AG09309 (cell line): ENCODE measurements at regions not wholly inside any gene's neighbourhood (a gene's known extent, or its start where the extent isn't known, plus 50 kb on each side); places are given as distances from the start of the nearest gene placed in this dataset.

Experiments
- DNase-seq: peaks from one replicate; pipeline ENCODE4 v3.0.0-alpha.2; 2010; ENCODE audit warnings: low read depth
- H3K4me3 ChIP-seq: 2 replicates; pipeline ENCODE4 v1.5.1; 2011; ENCODE audit warnings: mild to moderate bottlenecking, low read depth, low read length, moderate library complexity; ENCODE audit not compliant: control insufficient read depth
- TF ChIP-seq, protein P1 (sequence below): IDR thresholded peaks from 2 replicates; pipeline ENCODE4 v1.5.1; 2011; ENCODE audit warnings: mild to moderate bottlenecking, low read depth, low read length, inconsistent platforms; ENCODE audit not compliant: insufficient read depth, control insufficient read depth; ENCODE audit errors: missing control alignments

DNA sequence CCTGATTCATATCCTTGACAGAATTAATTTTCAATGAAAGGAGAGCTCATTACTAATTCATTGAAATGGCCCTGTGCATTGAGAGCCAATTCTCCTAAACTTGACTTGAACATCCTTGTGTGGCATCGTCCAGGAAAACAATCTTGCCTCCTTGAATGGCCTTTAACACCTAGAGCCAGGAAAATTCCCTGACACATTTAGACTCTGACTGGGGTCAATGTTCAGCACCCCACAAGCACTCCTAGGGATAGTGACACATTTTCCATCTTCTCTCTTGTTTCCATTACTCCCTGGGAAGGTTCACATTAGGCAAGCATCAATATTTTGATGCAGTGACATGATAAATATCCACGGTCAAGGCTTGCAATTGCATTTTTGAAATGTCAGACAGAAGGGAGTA lies 218.9 kb downstream of the LACC1 start:
- no peak for DNase-seq
- TF ChIP-seq, protein P1, sequence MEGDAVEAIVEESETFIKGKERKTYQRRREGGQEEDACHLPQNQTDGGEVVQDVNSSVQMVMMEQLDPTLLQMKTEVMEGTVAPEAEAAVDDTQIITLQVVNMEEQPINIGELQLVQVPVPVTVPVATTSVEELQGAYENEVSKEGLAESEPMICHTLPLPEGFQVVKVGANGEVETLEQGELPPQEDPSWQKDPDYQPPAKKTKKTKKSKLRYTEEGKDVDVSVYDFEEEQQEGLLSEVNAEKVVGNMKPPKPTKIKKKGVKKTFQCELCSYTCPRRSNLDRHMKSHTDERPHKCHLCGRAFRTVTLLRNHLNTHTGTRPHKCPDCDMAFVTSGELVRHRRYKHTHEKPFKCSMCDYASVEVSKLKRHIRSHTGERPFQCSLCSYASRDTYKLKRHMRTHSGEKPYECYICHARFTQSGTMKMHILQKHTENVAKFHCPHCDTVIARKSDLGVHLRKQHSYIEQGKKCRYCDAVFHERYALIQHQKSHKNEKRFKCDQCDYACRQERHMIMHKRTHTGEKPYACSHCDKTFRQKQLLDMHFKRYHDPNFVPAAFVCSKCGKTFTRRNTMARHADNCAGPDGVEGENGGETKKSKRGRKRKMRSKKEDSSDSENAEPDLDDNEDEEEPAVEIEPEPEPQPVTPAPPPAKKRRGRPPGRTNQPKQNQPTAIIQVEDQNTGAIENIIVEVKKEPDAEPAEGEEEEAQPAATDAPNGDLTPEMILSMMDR: no peak
- H3K4me3 ChIP-seq: no peak overlapping the region

DNA sequence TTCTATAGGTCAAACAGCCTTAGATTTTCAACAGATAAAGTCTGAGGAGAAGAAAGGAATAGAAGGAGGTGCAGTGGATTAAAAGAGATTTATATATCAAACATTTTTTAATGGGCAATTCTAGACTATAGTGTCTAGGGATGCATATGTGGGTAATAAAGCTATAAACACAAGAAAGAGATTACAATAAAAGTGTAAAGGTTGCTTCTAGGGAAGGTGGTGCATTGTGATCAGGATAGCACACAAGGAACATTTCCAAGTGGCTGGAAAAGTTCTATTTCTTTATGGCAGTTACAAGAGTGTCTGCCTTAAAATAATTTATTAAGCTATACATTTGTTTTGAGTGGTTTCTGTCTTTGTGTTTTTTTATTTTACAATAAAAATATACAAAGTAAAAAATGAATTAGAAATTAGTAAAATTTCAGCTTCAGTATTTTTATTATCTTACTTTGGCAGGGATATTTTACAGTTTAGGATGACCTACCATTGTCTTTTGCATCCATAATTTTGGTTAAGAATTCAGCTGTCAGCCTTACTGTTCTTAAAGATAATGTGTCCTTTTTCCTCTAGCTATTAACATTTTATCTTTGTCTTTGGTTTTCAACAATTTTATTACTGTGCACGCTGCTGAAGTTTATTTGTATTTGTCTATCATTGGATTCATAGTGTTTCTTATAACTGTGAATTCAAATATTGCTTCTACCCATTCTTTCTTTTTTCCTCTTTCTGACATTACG lies 221.8 kb downstream of the LACC1 start:
- H3K4me3 ChIP-seq: no peak overlapping the region
- TF ChIP-seq, protein P1: no peak
- no peak for DNase-seq

DNA sequence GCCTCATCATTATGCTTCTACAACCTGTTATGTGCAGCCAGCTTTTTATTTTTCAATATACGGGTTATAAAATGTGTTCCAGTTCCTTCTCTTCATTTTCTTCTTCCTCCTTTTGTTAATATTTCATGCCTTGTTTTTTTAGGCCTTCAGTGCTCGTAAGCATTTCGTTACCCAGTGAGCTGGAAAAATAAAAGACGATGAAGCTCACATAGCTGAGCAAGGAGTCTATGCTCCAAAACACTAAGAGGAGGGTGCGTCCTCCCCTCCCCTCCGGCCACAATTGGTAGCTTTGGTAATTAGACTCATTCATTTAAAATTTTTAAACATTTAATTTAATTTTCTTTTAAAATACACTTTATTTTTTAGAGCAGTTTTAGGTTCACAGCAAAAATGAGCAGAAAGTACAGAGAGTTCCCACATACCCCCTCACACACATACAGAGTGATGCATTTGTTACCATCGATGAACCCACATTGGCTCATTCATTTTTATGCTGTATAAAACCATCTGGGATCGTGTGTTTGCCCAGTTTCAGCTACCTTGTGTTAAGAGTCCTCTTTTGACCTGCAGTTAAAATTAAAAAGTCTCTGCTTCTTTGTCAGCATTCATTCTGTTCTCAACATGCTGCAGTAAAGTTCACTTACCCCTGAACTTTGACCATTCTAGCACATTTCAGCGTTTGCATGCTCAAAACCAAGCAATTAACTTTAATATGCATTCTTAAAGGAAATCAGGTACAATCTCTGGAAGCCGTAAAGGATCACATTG lies 223.9 kb downstream of the LACC1 start:
- DNase-seq: no peak
- no peak overlapping the region for H3K4me3 ChIP-seq

DNA sequence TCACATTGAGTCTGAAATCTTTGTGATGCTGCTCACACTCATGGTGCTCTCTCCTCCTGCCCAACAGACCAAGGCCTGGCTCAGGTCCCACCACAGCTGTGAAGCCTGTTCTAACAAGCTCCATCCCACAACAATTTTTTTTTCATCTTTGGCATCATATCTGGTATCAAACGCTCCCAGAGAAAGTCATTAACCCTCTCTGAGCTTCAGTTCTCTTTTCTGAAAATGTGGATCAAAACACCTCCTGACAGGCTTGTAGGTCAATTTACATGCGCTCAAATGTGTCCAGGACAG lies 224.4 kb downstream of the LACC1 start:
- TF ChIP-seq, protein P1: no peak
- no peak for DNase-seq
- H3K4me3 ChIP-seq: no peak overlapping the region

More for the DNA sequence above, 223.9 kb downstream of the LACC1 start:
- TF ChIP-seq, protein P1: no peak

DNA sequence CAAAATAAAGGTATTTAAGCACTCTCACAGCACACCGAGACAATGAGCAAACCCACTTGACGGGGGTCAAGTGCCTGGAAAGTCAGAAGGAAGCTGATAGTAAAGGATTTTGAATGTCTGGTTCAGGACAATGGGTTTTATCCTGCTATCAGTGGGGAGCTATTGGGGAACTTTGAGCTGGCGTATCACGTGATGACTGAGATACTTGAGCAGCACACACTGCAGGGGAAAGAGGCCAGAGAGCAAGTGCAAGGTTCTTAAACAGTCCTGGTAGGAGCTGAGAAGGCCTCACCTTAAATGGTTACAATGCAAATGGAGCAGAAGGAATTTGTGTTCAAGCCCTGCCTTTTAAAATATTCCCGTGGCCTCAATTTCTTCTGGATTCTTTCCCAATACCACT lies 225.3 kb downstream of the LACC1 start:
- H3K4me3 ChIP-seq: no peak overlapping the region
- TF ChIP-seq, protein P1: no peak
- no peak for DNase-seq

DNA sequence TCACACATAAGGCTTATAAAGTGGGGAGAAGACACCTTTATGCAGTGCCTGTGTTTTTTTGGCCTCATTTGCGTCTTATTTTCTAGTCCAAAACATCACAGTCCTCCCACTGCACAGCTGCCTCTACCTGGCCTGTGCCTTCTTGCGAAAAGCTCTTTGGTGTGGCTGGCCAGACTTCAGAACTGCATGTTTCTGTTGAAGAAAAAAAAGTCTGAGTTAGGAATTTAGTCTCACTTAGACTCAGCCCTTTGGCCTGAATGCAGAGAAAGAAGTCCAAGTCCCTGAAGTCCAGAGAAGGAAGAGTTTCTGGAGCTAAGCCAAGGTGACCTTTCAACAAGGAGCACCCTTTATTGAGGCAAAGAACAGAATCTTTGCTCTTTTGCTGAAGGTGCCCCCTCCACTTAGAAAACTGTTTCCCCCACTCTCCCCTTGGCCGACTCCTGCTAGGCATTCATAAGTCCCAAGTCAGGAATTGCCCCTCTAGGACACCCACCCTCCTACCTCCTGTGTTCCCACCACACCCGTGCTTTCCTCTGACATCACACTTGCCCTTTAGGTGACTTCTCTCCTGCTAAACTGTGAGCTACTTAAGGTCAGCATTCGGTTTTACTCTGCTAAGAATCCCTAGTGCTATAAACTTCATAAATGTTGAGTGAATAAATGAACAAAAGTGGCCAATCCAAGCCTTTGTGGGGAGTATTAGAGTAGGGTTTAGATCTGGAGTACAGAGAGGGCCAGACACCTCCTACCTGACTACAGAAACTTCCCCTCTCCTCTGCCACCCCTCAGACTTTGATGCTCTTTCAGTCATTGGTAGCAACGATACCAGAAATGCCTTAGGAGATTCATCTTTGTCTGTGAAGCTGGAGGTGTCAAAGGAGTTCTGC lies 226.8 kb downstream of the LACC1 start:
- DNase-seq: no peak

More for the DNA sequence above, 226.8 kb downstream of the LACC1 start:
- TF ChIP-seq, protein P1: no peak
- H3K4me3 ChIP-seq: no peak overlapping the region
